ENCODE measurements at regions not wholly inside any gene's neighbourhood (a gene's known extent, or its start where the extent isn't known, plus 50 kb on each side); places are given as distances from the start of the nearest gene placed in this dataset.

GRCh38 chr10:9926881-9927280 is 1090.8 kb upstream of the CELF2 start:
- dilution Hi-C loops (cut with MboI; ENCODE audit: extremely low pct_ligation_motif_present, low sequenced_read_pairs), result no loop called here
- TF ChIP-seq CTCF (optimal IDR thresholded peaks at IDR 0.05 in 1 of 3, IDR thresholded peaks at IDR 0.05 in 1 of 3, conservative IDR thresholded peaks at IDR 0.05 in 1 of 3; ENCODE audit: extremely low read depth in 1 of 3, insufficient read depth in 2 of 3, low read length in 3 of 3) (no peak), EZH2 (IDR thresholded peaks at IDR 0.05; ENCODE audit: low read length) (no peak)
- no peaks in the 10 kb centered on the region for H3K79me2 ChIP-seq (ENCODE audit: control insufficient read depth, insufficient read depth, low read length)
- no peak for FAIRE-seq
- H3K9me3 ChIP-seq (ENCODE audit: control insufficient read depth, low read depth, low read length), result no peaks in the 10 kb centered on the region
- H3K9ac ChIP-seq (ENCODE audit: control insufficient read depth, extremely low read depth, insufficient read depth, low read length), result no peak overlapping the region
- no peaks in the 10 kb centered on the region for H4K20me1 ChIP-seq (ENCODE audit: control insufficient read depth, extremely low read depth, insufficient read depth, low read length)
- no peaks in the 10 kb centered on the region for H3K36me3 ChIP-seq (ENCODE audit: control insufficient read depth in 2 of 2, extremely low read depth in 1 of 2, insufficient read depth in 2 of 2, low read length in 2 of 2)
- no peaks in the 10 kb centered on the region for H3K4me1 ChIP-seq (ENCODE audit: control insufficient read depth, extremely low read depth, insufficient read depth, low read length)
- H3K27ac ChIP-seq (ENCODE audit: control insufficient read depth, insufficient read depth, low read length), result no peak overlapping the region
- no peak overlapping the region for H2AFZ ChIP-seq (ENCODE audit: control insufficient read depth, low read length)
- H3K4me2 ChIP-seq (ENCODE audit: control insufficient read depth, extremely low read depth, insufficient read depth, low read depth, low read length), result no peak overlapping the region
- H3K27me3 ChIP-seq (ENCODE audit: control insufficient read depth, extremely low read depth, insufficient read depth, low read length), result no peaks in the 10 kb centered on the region
- H3K9me1 ChIP-seq (ENCODE audit: control insufficient read depth, extremely low read depth, insufficient read depth, low read length), result no peaks in the 10 kb centered on the region
- H3K4me3 ChIP-seq (ENCODE audit: control insufficient read depth in 2 of 3, extremely low read depth in 1 of 3, insufficient read depth in 2 of 3, low read depth in 1 of 3, low read length in 3 of 3), result no peak overlapping the region
- no peak for DNase-seq (ENCODE audit: low read depth, low spot score)

GRCh38 chr10:9939716-9940115 is 1078.0 kb upstream of the CELF2 start:
- no peaks in the 10 kb centered on the region for H4K20me1 ChIP-seq (ENCODE audit: control insufficient read depth, extremely low read depth, insufficient read depth, low read length)
- H3K4me1 ChIP-seq (ENCODE audit: control insufficient read depth, extremely low read depth, insufficient read depth, low read length), result no peaks in the 10 kb centered on the region
- dilution Hi-C loops (cut with MboI; ENCODE audit: extremely low pct_ligation_motif_present, low sequenced_read_pairs), result no loop called here
- H3K79me2 ChIP-seq (ENCODE audit: control insufficient read depth, insufficient read depth, low read length), result no peaks in the 10 kb centered on the region
- no peaks in the 10 kb centered on the region for H3K27me3 ChIP-seq (ENCODE audit: control insufficient read depth, extremely low read depth, insufficient read depth, low read length)
- no peak overlapping the region for H3K4me2 ChIP-seq (ENCODE audit: control insufficient read depth, extremely low read depth, insufficient read depth, low read depth, low read length)
- H2AFZ ChIP-seq (ENCODE audit: control insufficient read depth, low read length), result no peak overlapping the region
- H3K36me3 ChIP-seq (ENCODE audit: control insufficient read depth in 2 of 2, extremely low read depth in 1 of 2, insufficient read depth in 2 of 2, low read length in 2 of 2), result no peaks in the 10 kb centered on the region
- H3K27ac ChIP-seq (ENCODE audit: control insufficient read depth, insufficient read depth, low read length), result no peak overlapping the region
- no peak for TF ChIP-seq EZH2 (IDR thresholded peaks at IDR 0.05; ENCODE audit: low read length)
- no peak for TF ChIP-seq CTCF (optimal IDR thresholded peaks at IDR 0.05 in 1 of 3, IDR thresholded peaks at IDR 0.05 in 1 of 3, conservative IDR thresholded peaks at IDR 0.05 in 1 of 3; ENCODE audit: extremely low read depth in 1 of 3, insufficient read depth in 2 of 3, low read length in 3 of 3)
- H3K9ac ChIP-seq (ENCODE audit: control insufficient read depth, extremely low read depth, insufficient read depth, low read length), result no peak overlapping the region
- no peak overlapping the region for H3K4me3 ChIP-seq (ENCODE audit: control insufficient read depth in 2 of 3, extremely low read depth in 1 of 3, insufficient read depth in 2 of 3, low read depth in 1 of 3, low read length in 3 of 3)
- FAIRE-seq (no peak), DNase-seq (ENCODE audit: low read depth, low spot score) (no peak)
- H3K9me3 ChIP-seq (ENCODE audit: control insufficient read depth, low read depth, low read length), result no peaks in the 10 kb centered on the region
- H3K9me1 ChIP-seq (ENCODE audit: control insufficient read depth, extremely low read depth, insufficient read depth, low read length), result no peaks in the 10 kb centered on the region
